ENCODE measurements at regions not wholly inside any gene's neighbourhood (a gene's known extent, or its start where the extent isn't known, plus 50 kb on each side); places are given as distances from the start of the nearest gene placed in this dataset.

DNA sequence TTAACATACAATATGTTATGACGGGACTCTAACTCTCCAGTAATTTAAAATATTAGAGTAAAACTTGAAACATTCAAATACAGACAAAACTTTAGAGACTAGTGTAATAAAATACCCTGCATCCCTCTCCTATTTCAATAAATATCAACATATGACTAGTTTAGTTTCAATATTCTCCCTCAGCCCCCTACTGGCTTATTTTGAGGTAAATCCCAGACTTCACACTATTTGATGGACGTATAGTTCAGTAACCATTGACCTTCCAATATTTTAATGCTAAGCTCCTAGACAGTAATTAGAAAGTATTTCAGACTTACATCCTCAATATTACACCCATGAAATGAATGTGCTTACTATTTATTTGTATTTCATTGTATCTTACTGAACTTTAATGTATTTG lies 180.7 kb upstream of the STARD13 start:
- no peak for DNase-seq (ENCODE audit: low read depth, low spot score)

DNA sequence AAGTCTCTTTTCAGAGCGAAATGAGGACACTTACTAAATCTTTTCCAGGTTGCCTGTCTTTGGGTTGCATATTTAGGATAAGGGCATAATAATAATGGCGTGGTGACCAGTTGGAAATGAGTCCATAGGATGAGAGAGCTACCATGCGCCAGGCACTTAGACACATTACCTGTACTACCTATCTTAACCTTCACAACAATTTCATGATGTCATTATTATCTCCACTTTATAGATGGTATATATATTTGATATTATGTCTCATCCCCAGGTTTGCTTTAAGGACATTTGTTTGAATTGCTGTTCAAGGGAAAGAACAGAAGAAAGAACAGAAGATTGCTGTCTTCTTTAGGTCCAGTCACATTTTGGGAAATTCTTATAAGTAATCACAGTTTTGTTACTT lies 182.0 kb upstream of the STARD13 start:
- no peak for DNase-seq (ENCODE audit: low read depth, low spot score)

DNA sequence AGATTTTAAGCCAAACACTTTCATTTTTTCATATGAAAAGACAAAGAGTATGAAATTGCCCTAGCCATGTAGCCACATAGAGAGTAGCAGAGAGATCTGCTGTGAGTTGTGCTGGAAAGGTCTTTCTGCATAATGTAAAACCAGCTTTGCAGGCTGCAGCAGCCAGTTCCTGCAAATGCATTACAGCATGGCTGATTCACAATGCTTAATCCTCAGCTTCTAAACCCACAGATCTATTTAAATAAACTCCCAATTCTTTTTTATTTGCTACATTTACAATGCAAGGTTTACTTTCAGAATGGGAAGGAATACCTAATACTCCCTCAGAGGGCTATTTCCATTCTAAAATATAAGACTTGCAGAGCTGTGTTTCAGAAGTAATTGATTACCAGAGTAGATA lies 185.6 kb upstream of the STARD13 start:
- no peak for DNase-seq (ENCODE audit: low read depth, low spot score)

DNA sequence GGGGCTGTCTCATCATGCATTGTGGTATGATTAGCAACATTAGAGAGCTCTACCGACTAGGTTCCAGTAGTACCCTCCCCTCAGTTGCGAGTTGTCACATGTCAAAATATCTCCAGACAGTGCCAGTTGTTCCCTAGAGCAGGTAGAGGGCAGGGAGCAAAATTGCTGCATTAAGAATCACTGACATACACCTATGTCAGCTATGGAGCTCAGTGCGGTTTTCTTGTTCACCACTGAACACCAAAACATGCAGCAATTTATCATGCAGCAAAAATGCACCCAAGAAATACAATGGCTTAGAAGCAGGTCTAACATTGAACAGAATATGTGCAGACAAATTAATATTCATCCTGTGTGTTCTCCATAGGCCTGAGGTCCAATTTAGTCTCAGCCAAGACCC lies 186.9 kb upstream of the STARD13 start:
- no peak for DNase-seq (ENCODE audit: low read depth, low spot score)

DNA sequence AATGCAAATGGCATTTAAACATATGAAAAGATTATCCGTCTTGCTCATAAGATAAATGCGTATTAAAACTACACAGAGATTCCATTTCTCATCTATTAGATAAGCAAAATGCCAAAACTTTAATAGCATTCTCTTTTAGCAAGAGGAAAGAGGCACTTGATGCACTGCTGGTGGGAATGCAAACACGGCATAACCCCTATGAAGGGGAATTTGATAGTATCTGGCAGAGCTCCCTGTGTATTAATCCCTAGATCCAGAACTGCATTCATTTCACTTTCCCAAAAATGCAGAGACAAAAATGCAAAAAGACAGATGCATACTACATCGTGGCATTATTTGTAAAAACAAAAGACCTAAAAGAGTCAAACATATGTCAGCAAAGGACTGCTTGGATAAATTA lies 193.6 kb upstream of the STARD13 start:
- no peak for DNase-seq (ENCODE audit: low read depth, low spot score)

DNA sequence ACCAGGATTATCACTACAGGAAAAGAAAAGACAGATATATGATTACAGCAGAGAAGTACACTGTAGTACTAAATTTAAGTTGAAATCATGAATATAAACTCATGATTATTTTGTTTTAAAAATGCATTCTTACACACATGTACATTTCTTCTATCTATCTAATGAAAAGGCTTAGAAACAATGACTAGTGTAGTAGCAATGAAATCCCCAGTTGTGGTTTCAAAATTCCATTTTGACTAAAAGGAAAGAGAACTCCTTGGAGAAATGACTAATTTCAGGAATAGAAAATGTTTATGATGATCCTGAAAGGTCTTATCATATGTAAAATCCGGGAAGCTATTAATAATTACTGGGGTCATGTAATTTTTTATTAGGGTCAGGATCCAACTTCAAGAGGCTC lies 195.0 kb upstream of the STARD13 start:
- DNase-seq (ENCODE audit: low read depth, low spot score) = no peak

DNA sequence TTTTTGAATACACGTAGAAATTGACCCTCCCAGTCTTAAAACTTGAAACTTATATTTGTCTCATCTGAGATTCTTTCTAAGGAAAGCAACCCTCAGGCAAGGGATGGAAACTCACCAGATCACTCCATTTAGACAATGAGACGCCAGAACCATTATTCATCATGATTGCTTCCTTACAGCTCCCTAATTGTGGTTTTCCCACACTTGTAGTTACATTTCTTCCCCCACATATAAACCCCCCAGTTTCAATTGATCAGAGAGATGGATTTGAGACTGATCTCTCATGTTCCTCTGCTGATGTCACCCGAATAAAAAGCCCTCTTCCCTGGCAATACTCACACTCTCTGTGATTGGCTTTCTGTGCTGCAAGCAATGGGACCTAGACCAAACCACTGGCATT lies 197.9 kb upstream of the STARD13 start:
- no peak for DNase-seq (ENCODE audit: low read depth, low spot score)

DNA sequence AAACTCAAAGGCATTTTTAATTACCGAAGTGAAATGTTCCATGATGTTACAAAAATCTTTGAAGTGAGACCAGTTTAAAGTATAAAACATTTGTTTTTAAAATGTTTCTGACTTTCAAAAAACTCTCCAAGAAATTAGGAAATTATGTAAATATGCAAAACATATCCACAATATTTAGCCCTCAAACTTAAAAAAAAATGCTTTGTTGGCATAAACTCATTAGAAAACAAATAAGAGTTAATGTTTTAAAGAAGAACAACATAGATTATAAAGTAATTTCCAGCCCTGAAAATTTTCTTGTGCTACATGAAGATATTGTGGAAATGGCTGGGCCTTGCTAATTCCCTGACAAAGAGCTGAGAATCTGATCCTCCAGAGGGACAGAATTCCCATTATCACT lies 199.7 kb upstream of the STARD13 start:
- no peak for DNase-seq (ENCODE audit: low read depth, low spot score)

DNA sequence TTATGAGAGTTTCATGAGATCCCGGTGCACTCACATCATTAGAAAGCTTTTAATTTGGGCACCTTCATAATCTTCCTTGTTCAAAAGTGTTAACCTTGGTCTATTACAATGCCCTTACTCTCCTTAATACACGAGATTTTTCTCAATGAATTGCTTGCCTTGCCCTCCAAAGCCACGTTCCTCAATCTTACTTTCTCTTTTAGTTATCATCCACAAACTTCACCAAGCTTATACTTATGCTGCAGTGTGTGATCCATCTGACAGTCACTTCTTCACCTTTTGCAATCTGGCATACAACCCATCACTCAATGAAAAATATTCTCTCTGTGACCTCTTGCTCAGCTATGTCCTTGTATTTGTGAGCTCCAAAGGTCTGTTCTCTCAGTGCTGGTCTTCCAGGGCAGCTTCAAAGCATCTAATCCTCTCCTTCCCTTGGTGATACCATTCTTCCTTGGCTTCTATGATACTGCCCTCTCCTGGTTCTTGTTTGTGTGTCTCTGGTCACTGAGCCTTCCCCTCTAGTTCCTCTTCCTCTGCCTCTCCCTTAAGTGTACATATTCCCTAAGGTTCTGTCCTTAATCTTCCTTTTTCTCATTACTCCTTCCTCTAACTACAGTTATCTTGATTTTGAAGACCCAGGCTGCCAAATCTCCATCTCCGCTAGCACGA lies 202.2 kb upstream of the STARD13 start:
- DNase-seq (ENCODE audit: low read depth, low spot score) = no peak

DNA sequence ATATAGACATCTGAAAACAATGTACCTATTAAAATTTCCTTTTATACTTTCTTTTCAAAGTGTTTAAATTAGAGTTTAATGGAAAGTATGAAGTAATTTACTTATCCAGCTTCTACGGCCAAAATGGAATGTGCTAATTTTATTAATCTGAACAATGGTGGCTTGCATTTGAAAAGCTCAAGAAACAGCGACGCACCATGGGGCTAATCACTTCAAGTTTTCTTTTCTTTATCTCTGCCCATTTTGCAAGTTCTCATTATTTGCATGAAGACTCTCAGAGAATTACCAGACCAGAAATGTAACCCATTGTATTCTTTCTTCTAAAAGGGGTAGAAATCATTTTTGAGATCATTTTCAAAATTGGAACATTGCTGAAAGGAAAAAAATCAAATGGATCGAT lies 204.0 kb upstream of the STARD13 start:
- no peak for DNase-seq (ENCODE audit: low read depth, low spot score)

DNA sequence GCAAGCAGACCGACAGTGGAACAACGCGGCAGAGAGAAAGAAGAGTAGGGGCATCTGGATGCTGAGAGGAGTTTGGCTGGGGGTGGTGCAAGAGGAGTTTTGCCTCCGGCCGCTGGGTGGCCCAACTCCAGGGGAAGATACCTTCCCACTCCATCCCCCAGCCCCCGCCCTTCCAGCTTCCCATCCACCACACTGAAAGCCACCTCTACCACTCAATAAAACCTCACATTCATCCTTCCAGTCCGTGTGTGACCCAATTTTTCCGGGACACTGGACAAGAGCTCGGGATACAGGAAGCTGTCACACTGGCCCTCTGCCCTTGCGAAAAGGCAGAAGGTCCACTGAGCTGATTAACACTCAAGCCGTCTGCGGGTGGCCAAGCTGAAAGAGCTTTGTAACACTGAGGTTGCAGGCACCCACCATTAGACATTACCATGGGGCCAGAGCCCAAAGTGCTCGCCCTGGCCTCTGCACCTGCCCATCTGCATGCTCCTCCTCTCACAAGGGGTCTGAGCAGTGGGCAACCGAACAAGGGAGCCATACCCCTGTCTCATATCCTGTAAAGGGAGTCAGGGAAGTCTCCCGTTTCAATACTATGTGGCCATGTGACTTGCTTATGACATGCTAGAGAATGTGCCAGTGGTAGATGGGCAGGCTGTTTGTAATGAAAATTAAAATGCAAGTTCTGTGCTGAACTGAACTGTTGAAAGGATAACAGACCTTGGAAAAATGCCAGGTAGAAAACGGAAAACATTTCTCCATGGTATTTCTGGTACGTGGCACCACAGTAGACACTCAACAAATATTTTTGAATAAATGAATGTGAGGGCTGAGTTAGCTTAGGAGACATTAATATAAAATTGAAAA lies 205.1 kb upstream of the STARD13 start:
- DNase-seq (ENCODE audit: low read depth, low spot score) = no peak

DNA sequence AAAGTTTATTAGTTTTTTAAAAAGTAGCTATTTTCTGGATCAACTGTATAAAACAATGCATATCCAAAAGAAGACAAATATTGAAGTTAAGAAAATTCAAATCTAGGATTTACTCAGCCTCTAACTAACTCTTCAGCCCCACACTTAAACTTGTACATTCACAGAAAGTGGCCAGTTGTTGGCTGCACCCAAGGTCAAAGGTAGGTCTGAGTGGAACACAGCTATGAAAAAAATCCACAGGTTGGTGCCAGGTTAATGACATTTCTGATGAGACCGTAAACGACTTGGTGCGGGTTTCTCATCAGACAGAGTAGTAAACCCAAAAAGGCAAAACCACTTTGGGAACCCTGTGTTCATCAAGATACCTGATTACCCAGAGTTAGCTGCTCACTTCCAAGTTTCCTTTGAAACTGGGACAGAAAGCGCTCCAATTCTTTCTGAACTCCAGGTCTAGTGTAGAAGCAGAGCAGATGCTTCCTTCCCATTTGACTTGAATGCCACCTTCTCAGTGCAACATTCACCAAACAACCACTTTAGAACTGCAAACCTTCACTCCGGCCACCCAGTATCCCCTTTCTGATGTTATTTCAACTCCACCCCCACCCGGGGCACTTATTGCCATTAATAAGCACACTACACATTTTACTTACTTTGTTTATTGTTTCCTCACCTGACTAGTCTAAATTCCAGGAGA lies 208.3 kb upstream of the STARD13 start:
- DNase-seq (ENCODE audit: low read depth, low spot score) = no peak

DNA sequence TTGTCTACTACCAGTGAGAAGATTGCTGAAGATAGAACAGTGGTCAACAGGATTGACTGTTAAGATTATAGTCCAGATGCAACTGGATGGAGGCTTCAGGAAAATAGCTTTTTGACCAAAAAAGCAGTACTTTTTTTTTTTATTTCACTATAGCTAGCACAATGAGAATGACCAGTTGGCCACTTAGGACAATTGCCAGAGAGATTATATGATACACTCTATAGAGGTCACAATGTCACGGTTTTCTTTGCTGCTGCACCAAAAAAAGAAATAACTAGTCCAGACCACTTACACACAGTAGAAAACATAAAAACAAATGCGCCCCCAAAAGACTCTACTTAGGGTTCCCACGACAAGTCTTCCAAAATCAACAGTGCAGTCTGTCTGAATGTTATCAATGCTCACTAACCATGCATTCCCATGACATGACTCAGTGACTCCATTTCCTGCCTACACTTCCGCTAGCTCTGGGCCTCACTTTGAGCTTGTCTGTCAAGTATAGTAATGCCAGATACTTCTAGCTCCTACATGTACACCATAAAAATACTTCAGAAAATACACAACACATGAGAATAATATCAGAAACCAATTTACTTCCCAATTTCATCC lies 209.1 kb upstream of the STARD13 start:
- no peak for DNase-seq (ENCODE audit: low read depth, low spot score)

DNA sequence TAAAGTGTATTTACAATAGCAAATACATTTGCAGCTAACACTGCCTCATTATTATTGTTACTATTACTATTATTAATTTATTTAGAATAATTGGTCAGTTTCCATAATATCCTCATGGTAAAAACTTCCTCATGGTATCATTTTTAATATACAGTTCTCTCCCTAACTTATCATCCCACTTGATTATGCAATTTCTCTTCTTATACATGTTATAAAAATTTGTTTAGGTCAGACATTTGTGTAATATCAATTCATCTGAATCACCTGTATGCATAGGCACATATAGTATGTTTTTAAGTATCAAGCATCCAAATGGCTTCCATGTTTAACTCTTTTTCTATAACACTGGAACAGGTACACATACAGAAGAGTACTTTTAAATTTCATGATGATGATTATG lies 210.8 kb upstream of the STARD13 start:
- no peak for DNase-seq (ENCODE audit: low read depth, low spot score)

DNA sequence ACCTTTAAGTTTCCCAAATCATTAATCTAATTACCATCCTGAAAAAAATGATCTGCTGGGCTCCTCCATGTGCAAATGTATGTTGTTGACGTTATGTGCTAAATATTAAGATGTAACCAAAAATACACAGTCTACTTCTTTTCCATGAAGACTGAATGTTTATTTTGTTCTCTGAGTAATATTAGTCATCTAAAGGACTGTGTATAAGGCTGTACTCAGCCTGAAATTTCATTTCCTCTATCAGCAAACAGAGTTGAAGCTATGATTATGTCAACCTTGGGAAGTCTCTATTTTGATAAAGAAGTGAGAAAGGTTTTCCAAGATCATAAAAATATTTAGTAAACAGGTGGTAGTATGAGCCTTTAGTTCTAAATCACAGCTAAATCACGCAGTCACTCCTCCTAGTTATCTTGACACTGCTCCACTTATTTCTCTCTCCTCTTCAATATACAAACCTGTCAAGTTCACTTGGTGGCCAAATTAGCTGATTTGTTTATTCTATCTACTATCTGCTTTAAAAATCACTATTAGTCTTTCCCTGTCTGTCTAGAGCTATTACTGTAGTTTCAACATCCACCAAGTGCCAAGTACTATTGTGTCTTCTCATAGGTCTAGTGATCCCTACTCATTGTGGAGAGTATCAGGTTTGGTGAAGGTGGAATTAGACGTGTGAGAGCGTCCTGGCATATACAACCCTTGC lies 211.7 kb upstream of the STARD13 start:
- no peak for DNase-seq (ENCODE audit: low read depth, low spot score)

DNA sequence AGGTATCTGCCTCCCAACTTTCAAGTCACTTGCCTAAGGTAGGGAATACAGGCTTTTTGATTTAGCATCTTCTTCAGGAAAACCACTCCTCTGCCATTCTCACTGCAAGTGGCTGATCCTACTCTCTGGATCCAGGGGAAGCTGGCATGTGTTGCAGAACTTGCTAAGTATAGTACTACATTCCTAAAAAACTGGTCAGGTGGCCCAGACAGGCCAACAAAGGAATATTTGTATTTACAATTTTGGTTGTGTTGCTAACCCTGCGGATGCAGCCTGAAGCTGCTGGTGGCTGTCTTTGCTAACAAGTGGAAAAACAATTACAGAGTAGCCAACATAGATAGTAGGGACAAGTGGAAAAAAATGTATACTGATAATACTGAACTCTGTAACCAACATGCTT lies 222.5 kb upstream of the STARD13 start:
- DNase-seq (ENCODE audit: low read depth, low spot score) = no peak

DNA sequence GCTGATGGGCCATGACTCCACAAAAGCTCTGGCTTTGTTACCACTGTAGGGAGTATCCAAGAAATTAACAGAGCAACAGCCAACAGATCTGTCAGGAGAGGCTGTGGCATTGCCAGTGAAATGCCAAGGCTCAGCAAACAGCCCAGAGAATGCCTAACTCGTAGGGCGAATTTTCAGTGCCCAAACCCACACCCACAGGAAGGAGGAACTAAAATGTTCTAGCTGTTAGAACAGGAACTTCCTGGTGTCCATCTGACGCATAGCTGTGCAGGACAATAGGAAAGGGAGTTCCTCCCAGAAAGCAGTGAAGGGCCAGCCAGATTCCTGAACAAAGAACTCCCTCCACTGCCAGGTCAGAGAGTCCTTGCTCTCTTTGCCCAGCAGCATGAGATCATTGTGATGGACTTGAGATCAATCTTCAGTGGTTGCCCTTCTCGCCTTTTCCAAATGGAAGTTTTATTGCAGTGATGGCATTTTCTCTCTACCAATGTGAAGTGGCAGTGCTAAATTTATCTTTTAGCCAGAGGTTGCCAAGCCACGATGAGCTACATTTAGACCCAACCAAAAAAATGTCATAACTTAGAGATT lies 224.2 kb upstream of the STARD13 start:
- no peak for DNase-seq (ENCODE audit: low read depth, low spot score)

DNA sequence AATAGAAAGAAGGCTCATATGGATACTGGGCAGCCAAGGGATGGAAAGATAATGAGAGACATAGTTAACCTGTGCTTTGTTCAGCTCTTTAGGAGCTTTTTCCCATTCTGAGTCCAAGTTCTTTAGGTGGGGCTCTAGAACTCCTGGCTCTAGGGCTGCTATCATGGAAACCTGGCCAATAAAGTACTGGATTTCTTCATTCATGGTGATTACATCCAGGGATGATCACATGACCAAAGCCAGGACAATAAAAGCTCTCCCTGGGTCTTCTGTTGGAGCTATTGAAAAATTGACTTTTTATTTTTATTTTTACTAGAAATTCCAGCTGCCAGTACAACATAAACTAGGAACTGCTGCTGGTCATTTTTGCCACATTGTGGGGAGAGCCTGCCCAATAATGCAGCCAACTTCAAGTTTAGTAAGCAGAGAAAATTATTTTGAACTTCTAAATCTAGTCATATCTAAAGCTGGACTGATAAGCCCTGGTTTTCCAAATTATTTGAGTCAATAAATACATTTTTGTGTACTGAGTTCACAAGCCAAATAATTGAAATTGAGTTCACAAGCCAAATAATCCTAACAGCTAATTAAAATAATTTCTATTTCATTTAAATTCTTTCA lies 224.9 kb upstream of the STARD13 start:
- DNase-seq (ENCODE audit: low read depth, low spot score) = no peak

DNA sequence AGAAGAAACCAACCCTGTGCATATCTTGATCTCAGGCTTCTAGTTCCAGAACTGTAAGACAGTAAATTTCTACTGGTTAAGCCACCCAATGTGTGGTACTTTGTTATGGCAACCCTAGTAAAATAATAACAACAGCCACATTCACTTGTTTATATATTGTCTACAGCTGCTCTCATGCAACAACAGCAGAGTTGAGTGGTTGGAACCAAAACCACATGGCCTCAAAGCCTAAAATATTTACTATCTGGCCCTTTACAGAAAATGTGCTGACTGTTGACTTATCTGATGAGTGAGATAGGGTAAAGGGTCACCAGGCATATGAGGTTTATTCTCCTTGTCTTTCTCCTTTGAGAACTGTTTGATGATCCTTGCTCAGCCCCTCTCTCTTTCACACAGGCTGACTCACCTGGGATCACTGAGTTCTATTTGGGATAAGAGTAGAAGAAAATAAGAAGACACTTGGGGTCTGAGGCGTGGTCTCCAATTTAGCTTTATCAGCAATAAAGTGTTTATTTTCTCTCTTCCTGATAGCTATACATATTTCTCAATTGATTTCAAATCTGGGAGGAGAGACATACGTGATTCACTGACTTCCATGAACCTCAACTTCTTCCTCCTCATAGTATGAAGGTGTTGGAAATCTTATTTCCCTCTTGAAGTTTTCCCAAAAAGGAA lies 227.5 kb upstream of the STARD13 start:
- DNase-seq (ENCODE audit: low read depth, low spot score) = no peak

DNA sequence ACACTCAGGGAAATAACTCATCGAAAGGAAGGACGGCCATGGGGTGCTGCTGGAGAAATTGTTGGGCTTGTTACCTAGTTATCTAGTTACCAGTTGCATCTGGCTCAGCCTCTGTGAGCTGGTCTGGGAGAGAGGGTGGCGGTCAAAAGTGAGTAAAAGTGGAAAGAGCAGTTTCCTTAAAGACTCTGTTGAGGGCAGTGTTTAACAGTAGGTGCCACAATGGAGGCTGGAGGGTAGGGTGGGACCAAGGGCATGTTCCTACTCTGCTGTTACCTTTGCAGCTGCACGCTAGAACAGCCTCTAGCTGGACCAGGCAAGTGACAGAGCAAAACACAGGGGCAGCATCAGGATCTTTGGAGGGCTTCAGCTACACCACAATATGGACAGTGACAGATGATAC lies 228.8 kb upstream of the STARD13 start:
- no peak for DNase-seq (ENCODE audit: low read depth, low spot score)
